Central memory CD8-positive, alpha-beta T cell (primary cell): ENCODE measurements at regions not wholly inside any gene's neighbourhood (a gene's known extent, or its start where the extent isn't known, plus 50 kb on each side); places are given as distances from the start of the nearest gene placed in this dataset.
A peak's percentile ranks its signal among the peaks of the same experiment; 100 is the strongest.
"Not testable (repeated sequence)": the region's sequence is repeated elsewhere in the genome, so short reads cannot be mapped to it uniquely, and the experiment has no call there.

Experiments
- ATAC-seq: fragments of 150-1000 bp; cut with Tn5 transposase; replicated peaks from 2 replicates; pipeline ENCODE4 v1.10.0; 2022; ENCODE audit warnings: mild to moderate bottlenecking, moderate FRiP score, moderate number of reproducible peaks; ENCODE audit not compliant: poor library complexity, severe bottlenecking; ENCODE audit errors: extremely low read depth
- DNase-seq, 2 donors: peaks; one replicate each; pipeline ENCODE4 v3.0.0; 2021; ENCODE audit warnings: low spot score in 2 of 2
- H3K27ac Mint-ChIP-seq: one replicate; pipeline ENCODE4 v1.8.0; 2022; ENCODE audit warnings: low read depth, mild to moderate bottlenecking, moderate library complexity, mixed read lengths
- H3K27me3 Mint-ChIP-seq: one replicate; pipeline ENCODE4 v1.8.0; 2022; ENCODE audit warnings: mixed read lengths
- H3K36me3 Mint-ChIP-seq: one replicate; pipeline ENCODE4 v1.8.0; 2022; ENCODE audit warnings: mild to moderate bottlenecking, moderate library complexity, mixed read lengths; ENCODE audit not compliant: insufficient read depth
- H3K4me1 Mint-ChIP-seq: one replicate; pipeline ENCODE4 v1.8.0; 2022; ENCODE audit warnings: mixed read lengths
- H3K4me3 Mint-ChIP-seq: one replicate; pipeline ENCODE4 v1.8.0; 2022; ENCODE audit warnings: mild to moderate bottlenecking, moderate library complexity, mixed read lengths
- H3K9me3 Mint-ChIP-seq: one replicate; pipeline ENCODE4 v1.8.0; 2022; ENCODE audit warnings: mixed read lengths

DNA sequence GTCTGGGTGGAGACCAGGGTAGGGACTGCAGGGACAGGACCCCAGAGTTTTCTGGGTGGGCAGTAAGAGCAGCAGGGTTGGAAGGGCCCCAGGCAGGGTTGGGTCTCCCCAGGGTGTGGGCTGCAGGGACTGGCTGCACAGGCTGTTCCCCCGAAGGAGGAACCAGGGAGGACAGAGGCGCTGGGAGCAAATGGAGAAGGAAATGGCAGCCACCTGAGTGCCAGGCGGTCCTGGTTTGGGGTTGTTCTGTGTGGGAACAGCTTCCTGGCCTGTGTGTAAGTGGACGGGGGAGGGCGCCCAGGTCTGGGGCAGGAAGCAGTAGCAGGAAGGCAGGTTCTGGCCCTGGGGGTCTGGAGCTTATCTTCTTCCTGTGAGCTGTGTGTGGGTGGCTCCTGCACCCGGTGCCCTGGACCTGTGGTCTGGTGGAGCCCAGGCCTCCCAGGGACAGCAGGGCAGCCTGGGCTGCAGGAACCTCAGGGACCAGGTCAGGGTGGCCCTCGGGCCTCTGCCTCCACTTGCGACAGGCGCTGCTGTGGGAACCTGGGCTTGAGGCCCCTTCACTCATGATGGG lies 372.8 kb downstream of the TMEM121 start:
- Mint-ChIP-seq H3K27me3 (peaks cover 13% of the 10 kb centered on the region), H3K4me1 (peaks cover 5% of the 10 kb centered on the region), H3K4me3 (peak overlapping the region; percentile 23), H3K27ac (no peak overlapping the region), H3K9me3 (no peaks in the 10 kb centered on the region), H3K36me3 (peaks cover 2% of the 10 kb centered on the region)
- DNase-seq: no peak
- ATAC-seq: no peak

GRCh38 chr14:105899657-105900397 lies 373.4 kb downstream of the TMEM121 start:
- peaks cover 5% of the 10 kb centered on the region for H3K4me1 Mint-ChIP-seq
- DNase-seq (no peak), ATAC-seq (no peak)
- H3K4me3 Mint-ChIP-seq: no peak overlapping the region
- no peak overlapping the region for H3K27ac Mint-ChIP-seq
- H3K9me3 Mint-ChIP-seq: no peaks in the 10 kb centered on the region
- peaks cover 2% of the 10 kb centered on the region for H3K36me3 Mint-ChIP-seq
- H3K27me3 Mint-ChIP-seq: peaks cover 13% of the 10 kb centered on the region

DNA sequence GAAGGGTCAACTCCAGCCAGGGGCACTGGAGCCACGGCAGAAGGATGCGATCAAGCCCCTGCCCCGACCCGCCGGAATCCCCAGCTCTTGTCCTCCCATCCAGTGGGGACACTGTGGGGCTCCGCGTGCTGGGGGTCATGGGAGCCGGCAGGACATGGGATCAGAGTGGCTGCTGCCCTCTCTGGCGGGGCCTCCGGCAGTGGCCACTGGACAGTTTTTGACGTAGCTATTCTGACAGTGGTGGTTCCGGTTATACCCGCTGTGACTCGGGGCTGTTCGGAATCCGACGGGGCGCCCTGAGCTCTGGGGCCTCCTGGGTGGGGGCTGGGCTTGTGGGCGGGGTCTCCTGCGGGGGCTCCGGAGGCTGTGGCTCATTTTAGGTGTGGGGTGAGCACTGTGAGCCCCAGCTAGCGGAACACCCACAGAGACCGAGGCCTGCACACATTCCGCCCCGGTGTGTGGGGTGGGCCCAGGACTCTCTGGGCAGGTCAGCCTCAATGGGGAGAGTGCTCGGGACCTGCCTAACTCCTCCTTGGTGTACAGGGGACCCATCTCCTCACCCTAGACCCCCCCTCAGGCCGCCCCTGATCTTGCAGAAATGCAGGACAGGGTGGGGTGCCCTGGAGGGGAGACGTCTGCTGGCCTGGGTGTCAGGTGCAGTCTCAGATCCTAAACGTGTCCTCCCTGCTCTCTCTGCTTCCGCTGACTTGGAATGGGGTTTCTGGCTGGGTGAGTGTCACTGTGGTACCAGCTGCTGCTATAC lies 374.2 kb downstream of the TMEM121 start:
- Mint-ChIP-seq H3K36me3 (no peaks in the 10 kb centered on the region), H3K4me3 (no peak overlapping the region), H3K27ac (no peak overlapping the region), H3K27me3 (peaks cover 13% of the 10 kb centered on the region), H3K9me3 (no peaks in the 10 kb centered on the region), H3K4me1 (peaks cover 5% of the 10 kb centered on the region)
- ATAC-seq (no peak), DNase-seq (no peak)

- Mint-ChIP-seq H3K27me3 (peaks cover 13% of the 10 kb centered on the region), H3K9me3 (no peaks in the 10 kb centered on the region), H3K4me1 (peaks cover 5% of the 10 kb centered on the region), H3K36me3 (no peaks in the 10 kb centered on the region), H3K27ac (no peak overlapping the region), H3K4me3 (no peak overlapping the region)
- ATAC-seq: no peak
- no peak for DNase-seq
Measured at GRCh38 chr14:105901226-105901625, 374.8 kb downstream of the TMEM121 start.

- H3K36me3 Mint-ChIP-seq: no peaks in the 10 kb centered on the region
Measured at GRCh38 chr14:105902131-105902898, 375.9 kb downstream of the TMEM121 start.

DNA sequence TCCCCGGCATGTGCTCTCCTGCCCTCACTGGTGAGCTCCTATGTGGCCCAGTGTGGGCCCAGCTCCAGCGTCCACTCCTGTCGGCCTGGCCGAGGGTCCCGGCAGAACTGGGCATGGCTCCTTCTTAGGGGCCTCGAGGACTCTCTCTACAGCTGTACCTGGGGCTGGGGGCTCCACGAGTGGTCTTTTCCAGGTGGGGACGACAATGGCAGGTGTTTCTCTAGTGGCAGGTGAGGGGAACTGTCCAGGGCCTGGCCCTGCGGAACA lies 376.4 kb downstream of the TMEM121 start:
- H3K36me3 Mint-ChIP-seq, H3K4me3 Mint-ChIP-seq, DNase-seq, ATAC-seq, H3K4me1 Mint-ChIP-seq, H3K9me3 Mint-ChIP-seq, H3K27ac Mint-ChIP-seq: not testable (repeated sequence)
- H3K27me3 Mint-ChIP-seq: peaks cover 13% of the 10 kb centered on the region

More at GRCh38 chr14:105902131-105902898, 375.9 kb downstream of the TMEM121 start:
- Mint-ChIP-seq H3K9me3 (no peaks in the 10 kb centered on the region), H3K4me3 (no peak overlapping the region), H3K27me3 (peaks cover 13% of the 10 kb centered on the region), H3K27ac (no peak overlapping the region), H3K4me1 (no peaks in the 10 kb centered on the region)
- DNase-seq: no peak
- no peak for ATAC-seq

GRCh38 chr14:105903971-105904370 lies 377.6 kb downstream of the TMEM121 start:
- ATAC-seq (no peak), DNase-seq (no peak)
- no peaks in the 10 kb centered on the region for H3K9me3 Mint-ChIP-seq
- no peak overlapping the region for H3K27ac Mint-ChIP-seq
- no peaks in the 10 kb centered on the region for H3K36me3 Mint-ChIP-seq
- no peak overlapping the region for H3K4me3 Mint-ChIP-seq
- peaks cover 21% of the 10 kb centered on the region for H3K27me3 Mint-ChIP-seq
- no peaks in the 10 kb centered on the region for H3K4me1 Mint-ChIP-seq

DNA sequence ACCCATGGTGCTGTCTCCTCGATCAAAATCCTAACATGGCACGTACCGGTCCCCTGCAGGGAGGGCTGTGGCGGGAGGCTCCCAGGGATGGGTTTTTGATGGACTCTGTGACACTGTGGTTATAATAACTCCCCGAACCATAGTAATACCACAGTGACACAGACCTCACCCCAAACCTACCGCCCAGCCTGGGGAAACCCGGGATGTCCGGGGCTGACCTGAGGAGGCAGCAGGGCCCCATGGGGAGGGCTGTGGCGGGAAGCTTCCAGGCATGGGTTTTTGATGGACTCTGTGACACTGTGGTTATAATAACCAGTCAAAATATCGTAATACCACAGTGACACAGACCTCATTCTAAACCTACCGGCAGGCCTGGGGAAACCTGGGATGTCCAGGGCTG lies 378.0 kb downstream of the TMEM121 start:
- Mint-ChIP-seq H3K27me3 (peaks cover 21% of the 10 kb centered on the region), H3K4me3 (no peak overlapping the region), H3K36me3 (no peaks in the 10 kb centered on the region), H3K4me1 (no peaks in the 10 kb centered on the region), H3K9me3 (no peaks in the 10 kb centered on the region), H3K27ac (no peak overlapping the region)
- DNase-seq (no peak), ATAC-seq (no peak)

- Mint-ChIP-seq H3K9me3 (no peaks in the 10 kb centered on the region), H3K27ac (no peak overlapping the region), H3K36me3 (no peaks in the 10 kb centered on the region), H3K27me3 (peaks cover 21% of the 10 kb centered on the region), H3K4me1 (no peaks in the 10 kb centered on the region), H3K4me3 (no peak overlapping the region)
- ATAC-seq (no peak), DNase-seq (no peak)
Measured at GRCh38 chr14:105905456-105905855, 379.1 kb downstream of the TMEM121 start.

GRCh38 chr14:105907276-105907675 lies 380.9 kb downstream of the TMEM121 start:
- Mint-ChIP-seq H3K27ac (no peak overlapping the region), H3K36me3 (no peaks in the 10 kb centered on the region), H3K27me3 (peaks cover 21% of the 10 kb centered on the region), H3K4me3 (no peak overlapping the region), H3K4me1 (no peaks in the 10 kb centered on the region), H3K9me3 (no peaks in the 10 kb centered on the region)
- no peak for DNase-seq
- no peak for ATAC-seq

DNA sequence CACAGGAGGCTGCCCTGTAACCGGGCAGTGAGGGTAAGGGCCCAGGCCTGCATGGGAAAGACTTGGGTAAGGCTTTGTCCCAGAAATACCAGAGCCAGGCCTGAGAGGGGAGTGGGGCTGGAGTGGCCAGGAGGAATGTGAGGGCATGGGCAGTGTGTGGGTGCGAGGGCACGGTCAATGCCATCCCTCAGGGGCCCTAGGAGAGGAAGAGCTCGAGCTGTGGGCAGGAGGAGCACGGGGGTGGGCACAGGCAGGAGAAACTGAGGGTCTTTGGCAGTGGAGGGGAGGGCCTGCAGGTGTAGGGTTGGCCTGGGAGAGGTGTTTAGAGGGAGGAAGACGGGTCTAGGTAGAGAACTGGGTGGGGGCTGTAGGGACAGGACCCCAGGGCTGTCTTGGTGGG lies 381.6 kb downstream of the TMEM121 start:
- Mint-ChIP-seq H3K4me3 (no peak overlapping the region), H3K9me3 (no peaks in the 10 kb centered on the region), H3K4me1 (no peaks in the 10 kb centered on the region), H3K27me3 (peaks cover 20% of the 10 kb centered on the region), H3K36me3 (no peaks in the 10 kb centered on the region), H3K27ac (no peak overlapping the region)
- DNase-seq (no peak), ATAC-seq (no peak)

DNA sequence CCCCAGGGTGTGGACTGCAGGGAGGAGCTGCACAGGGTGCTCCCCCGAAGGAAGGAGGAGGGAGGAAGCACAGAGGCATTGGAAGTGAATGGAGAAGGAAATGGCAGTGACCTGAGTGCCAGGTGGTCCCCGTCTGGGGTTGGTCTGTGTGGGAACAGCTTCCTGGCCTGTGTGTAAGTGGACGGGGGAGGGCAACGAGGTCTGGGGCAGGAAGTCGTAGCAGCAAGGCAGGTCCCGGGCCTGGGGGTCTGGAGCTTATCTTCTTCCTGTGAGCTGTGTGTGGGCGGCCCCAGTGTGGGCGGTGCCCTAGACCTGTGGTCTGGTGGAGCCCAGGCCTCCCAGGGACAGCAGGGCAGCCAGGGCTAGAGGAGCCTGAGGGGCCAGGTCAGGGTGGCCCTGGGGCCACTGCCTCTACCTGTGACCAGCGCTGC lies 382.1 kb downstream of the TMEM121 start:
- Mint-ChIP-seq H3K27ac (no peak overlapping the region), H3K27me3 (peaks cover 15% of the 10 kb centered on the region), H3K4me3 (no peak overlapping the region), H3K36me3 (no peaks in the 10 kb centered on the region), H3K9me3 (no peaks in the 10 kb centered on the region), H3K4me1 (no peaks in the 10 kb centered on the region)
- DNase-seq (no peak), ATAC-seq (no peak)
